SW 1271 (cell line): ENCODE measurements at regions not wholly inside any gene's neighbourhood (a gene's known extent, or its start where the extent isn't known, plus 50 kb on each side); places are given as distances from the start of the nearest gene placed in this dataset.
A peak's percentile ranks its signal among the peaks of the same experiment; 100 is the strongest.

Experiments used
- DNase-seq, 2 experiments: peaks; one replicate each; lab custom pipeline; 2025; lab: John Stamatoyannopoulos, UW

GRCh38 chr16:73215678-73216377 lies 167.9 kb upstream of the ZFHX3 start:
- DNase-seq = no peak

DNA sequence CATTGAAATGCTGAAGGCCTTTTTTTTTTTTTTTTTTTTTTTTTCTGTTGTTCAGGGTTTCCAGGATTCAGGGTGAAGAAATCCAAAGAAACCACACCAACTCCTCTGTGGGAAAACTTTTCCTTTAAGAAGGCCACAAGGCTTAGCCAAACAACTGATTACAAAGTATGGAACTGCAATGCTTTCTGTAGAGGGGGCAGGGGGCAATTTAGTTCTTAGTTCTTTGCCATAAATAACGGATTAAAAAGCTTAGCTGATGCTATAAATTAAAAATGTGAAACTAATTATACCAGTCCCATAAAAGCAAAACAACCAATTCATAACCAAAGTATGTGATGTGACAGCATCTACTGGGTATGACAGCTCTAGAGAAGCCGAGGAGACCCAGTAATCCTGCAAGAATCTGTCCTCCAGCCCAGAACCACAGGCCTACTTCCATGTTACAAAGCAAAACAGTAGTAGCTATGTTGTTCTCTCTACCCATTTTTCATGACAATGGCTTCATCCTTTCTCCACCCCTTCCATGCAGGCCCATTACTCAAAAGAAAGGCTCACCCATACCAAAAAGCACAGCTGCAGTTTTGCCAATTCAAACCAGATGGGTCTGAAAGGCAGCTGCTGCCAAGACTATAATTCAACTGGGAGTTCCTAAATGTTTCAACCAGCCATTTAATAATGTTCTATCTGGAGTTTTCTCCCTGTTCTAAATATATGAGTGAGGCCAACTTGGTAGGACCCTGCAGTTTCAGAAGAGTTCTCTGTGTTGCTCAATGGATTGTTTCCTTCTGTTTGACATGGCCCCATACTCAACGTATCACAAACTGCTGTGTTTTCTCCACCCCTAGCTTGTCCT lies 167.1 kb upstream of the ZFHX3 start:
- no peak for DNase-seq

DNA sequence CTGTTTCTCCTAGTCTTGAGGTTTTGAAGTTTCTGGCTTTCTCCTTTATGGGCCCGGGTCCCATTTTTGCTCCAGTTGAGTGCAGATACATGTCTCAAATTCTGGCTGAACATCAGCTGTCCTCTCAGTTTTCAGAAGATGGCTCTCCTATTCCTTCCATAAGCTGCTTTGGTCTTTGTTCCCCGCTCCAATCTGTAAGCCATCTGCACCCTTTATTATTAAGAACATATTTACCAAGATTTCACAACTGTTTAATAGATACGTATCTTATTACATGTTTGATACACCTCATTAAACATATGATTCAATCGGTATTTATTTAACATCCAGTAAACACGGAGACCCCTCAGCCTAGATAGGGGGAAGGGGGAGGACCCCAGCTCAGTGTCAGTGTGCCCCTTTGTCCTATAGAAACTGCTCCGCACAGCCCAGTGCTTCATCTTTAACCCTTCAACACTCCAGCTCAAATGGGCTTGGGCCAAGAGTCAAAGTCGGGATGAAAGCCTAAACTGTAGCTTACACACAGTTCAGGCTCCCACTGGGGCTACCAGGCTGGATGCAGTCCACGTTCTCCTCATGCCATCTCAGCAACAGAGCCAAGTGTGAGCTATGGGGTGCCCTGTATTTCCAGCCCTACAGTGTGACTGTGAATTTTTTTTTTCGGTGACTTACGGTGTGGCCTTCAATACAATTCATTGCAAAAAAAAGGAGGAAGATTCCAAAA lies 166.0 kb upstream of the ZFHX3 start:
- no peak for DNase-seq

DNA sequence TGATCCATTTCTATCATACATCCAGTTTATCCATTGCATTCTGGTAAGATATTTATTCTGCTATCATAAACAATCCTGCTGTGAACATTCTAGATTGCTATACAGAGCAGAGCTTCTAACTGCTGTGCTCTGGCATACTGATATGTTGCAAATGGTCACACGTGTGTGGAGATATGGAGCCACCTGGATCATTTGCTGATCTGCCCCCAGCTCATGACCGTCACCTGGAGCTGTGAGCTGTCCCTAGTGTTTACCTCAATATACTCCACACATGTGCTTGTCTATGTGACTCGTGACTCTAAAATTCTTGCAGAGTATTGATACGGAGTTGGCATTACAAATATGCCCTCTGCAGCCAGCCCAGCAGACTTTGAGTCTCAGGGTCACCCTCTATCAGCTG lies 164.5 kb upstream of the ZFHX3 start:
- DNase-seq = no peak

DNA sequence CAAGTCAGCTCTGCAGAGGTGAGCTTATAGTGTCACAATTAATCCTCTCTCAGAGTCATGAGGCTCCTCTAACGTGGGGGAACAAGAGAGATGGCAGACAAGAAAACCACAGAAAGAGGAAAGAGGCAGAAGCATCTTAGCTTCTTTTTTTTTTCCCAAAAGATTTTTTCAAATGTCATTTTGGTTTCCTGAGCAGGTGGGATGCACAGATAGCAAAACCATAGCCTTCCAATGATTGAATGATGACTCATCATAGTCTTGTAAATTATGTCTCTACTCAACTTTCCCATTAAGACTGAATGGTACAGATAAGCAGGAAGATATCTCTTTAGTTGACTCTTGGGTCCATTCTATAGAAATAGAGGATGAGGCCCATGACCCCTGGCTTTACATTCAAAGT lies 162.8 kb upstream of the ZFHX3 start:
- DNase-seq = no peak

DNA sequence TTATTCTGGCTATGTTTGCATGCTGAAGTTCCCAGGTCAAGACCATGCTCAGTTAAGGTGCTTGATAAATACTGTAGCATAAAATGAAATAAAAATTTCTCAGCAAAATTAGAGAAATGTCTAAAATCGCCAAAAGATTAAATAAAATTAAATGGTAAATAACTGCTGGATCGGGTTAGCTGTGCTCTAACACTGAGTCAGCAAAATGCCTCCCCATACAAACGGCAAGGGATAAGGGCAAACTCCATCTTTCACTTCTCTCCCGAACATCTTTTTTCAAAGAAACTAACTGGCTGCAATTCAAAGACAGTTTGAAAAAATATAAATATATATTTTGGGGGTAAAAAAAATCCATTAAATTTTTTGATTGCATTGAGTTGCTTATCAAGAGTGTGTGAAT lies 162.2 kb upstream of the ZFHX3 start:
- no peak for DNase-seq

DNA sequence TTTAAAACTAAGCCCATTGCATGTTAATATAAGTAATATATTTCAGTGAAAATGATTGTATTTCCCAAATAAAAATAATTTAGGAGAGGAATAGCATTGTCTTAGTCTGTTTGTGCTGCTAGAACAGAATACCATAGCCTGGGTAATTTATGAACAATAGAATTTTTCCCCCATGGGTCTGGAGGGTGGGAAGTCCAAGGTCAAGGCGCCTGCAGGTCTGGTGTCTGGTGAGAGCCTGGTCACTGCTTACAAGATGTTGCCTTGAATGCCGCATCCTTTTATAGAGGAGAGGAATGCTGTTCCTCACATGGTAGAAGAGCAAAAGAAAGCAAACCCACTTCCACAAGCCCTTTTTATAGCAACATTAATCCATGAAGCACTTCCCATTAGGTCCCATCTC lies 161.3 kb upstream of the ZFHX3 start:
- DNase-seq = no peak

- no peak for DNase-seq
These were observed 158.3 kb upstream of the ZFHX3 start for GRCh38 chr16:73206151-73206707.

DNA sequence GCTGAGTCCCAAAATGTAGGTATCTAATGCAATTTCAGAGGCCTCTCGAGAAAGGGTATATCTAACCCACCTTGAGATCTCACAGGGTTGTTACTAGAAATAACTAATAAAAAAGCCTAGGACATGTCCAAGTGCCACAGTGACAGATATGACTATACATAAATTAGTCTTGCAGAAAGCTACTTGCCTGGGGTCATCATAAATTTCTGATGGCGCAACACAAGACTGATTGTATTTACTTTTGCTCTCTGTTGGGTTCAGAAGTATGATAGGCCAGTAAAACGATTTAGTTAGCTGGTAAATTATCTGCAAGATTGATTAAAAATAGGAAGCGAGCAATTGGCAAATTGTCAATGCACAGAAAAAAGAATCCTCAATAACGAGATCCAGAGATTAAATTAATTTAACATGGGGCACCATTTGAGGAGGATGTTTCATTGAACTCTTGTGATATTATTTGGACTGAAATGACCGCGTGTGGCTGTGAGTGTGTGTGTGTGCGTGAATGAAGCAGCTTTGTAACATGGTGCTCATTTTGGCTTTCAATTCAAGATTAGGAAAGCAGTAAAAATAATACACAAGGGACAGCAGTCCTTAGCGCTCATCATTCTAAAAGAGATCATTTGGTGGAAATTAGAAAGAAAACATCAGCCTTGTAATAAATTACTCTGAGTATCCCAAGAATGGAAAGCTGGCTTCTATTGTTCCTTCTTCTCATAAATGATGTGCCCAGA lies 157.4 kb upstream of the ZFHX3 start:
- DNase-seq = no peak

- DNase-seq = no peak
These were observed 156.6 kb upstream of the ZFHX3 start for GRCh38 chr16:73204359-73205152.

- DNase-seq = no peak
These were observed 154.3 kb upstream of the ZFHX3 start for GRCh38 chr16:73202161-73202729.

- DNase-seq = no peak
These were observed 151.3 kb upstream of the ZFHX3 start for GRCh38 chr16:73199214-73199613.

DNA sequence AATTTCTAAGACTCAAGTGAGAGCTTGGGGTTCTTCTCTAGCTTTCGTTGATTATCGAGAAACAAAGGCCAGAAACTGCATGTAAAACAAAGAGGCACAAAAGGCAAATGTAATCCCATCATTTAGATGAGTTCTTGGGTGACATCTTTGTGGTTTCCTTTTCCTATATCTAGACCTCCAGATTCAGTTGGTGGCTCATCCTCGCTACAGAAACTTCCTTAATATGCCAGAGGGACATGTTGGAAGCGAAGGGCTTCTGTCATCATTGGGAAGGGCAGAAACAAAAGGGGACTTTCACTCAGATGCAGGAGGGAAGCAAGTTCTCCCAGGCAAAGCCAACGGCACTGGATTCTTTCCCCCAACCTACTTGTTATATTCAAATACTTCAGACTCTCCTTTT lies 150.6 kb upstream of the ZFHX3 start:
- no peak for DNase-seq

- no peak for DNase-seq
These were observed 149.7 kb upstream of the ZFHX3 start for GRCh38 chr16:73197598-73197997.

- peak in 1 of 2 experiments; percentile 24 for DNase-seq
These were observed 148.7 kb upstream of the ZFHX3 start for GRCh38 chr16:73196670-73197069.

DNA sequence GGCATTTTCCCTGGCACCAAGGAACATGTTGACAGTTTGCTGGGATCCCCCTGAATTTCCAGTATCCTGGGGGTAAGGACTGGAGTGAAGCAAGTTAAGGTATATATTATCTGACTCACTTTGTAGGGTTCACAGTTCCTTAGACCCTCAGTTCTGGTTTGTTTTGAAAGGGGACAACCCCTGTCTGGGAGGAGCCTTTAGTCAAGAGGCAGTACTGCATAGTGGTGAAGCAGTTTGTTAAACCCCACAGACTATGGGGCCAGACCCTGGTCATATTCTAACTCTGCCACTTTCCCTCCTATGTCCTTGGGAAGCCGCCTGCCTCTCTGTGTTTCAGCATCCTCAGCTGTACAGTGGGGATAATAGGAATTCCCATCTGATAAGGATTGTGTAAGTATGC lies 145.5 kb upstream of the ZFHX3 start:
- DNase-seq = no peak

GRCh38 chr16:73192232-73192894 lies 144.4 kb upstream of the ZFHX3 start:
- DNase-seq = no peak

- no peak for DNase-seq
These were observed 143.7 kb upstream of the ZFHX3 start for GRCh38 chr16:73191660-73192046.

- DNase-seq = no peak
These were observed 143.0 kb upstream of the ZFHX3 start for GRCh38 chr16:73190688-73191659.
